ACHN (cell line): ENCODE measurements at regions not wholly inside any gene's neighbourhood (a gene's known extent, or its start where the extent isn't known, plus 50 kb on each side); places are given as distances from the start of the nearest gene placed in this dataset.
"Not testable (repeated sequence)": the region's sequence is repeated elsewhere in the genome, so short reads cannot be mapped to it uniquely, and the experiment has no call there.

ENCODE experiments used
- DNase-seq: peaks from one replicate; pipeline ENCODE4 v3.0.0-alpha.2; 2015
- in situ Hi-C: cut with HindIII; loops from 2 replicates; pipeline ENCODE4 v1.10.0; 2017; ENCODE audit warnings: low sequenced_read_pairs, low pct_ligation_motif_present, low pct_unique_long_range_greater_than_20kb

- DNase-seq: no peak
- in situ Hi-C loops: no loop called here
Measured at GRCh38 chr20:2203436-2203835, 92.4 kb upstream of the TGM3 start.

- in situ Hi-C loops: no loop called here
- DNase-seq: no peak
Measured at GRCh38 chr20:2204021-2204420, 91.8 kb upstream of the TGM3 start.

GRCh38 chr20:2206957-2207769, 88.6 kb upstream of the TGM3 start:
- peak; percentile 46 for DNase-seq
- in situ Hi-C loops: no loop called here

- DNase-seq: no peak
- in situ Hi-C loops: no loop called here
Measured at GRCh38 chr20:2207770-2208097, 88.1 kb upstream of the TGM3 start.

- no peak for DNase-seq
- in situ Hi-C loops: no loop called here
Measured at GRCh38 chr20:2208897-2209296, 86.9 kb upstream of the TGM3 start.

- in situ Hi-C loops: no loop called here
- no peak for DNase-seq
Measured at GRCh38 chr20:2210646-2211552, 84.9 kb upstream of the TGM3 start.

GRCh38 chr20:2212456-2213015, 83.3 kb upstream of the TGM3 start:
- DNase-seq: no peak
- in situ Hi-C loops: no loop called here

- in situ Hi-C loops: no loop called here
- no peak for DNase-seq
Measured at GRCh38 chr20:2213401-2213800, 82.4 kb upstream of the TGM3 start.

- in situ Hi-C loops: no loop called here
- no peak for DNase-seq
Measured at GRCh38 chr20:2217857-2218539, 77.8 kb upstream of the TGM3 start.

GRCh38 chr20:2219481-2220006, 76.3 kb upstream of the TGM3 start:
- in situ Hi-C loops: no loop called here

GRCh38 chr20:2220298-2220697, 75.5 kb upstream of the TGM3 start:
- no peak for DNase-seq
- in situ Hi-C loops: no loop called here

More at GRCh38 chr20:2219481-2220006, 76.3 kb upstream of the TGM3 start:
- no peak for DNase-seq

- DNase-seq: no peak
- in situ Hi-C loops: no loop called here
Measured at GRCh38 chr20:2221921-2222320, 73.9 kb upstream of the TGM3 start.

- in situ Hi-C loops: no loop called here
- no peak for DNase-seq
Measured at GRCh38 chr20:2223558-2224367, 72.0 kb upstream of the TGM3 start.

- no peak for DNase-seq
- in situ Hi-C loops: no loop called here
Measured at GRCh38 chr20:2224368-2224639, 71.5 kb upstream of the TGM3 start.

GRCh38 chr20:2227285-2227684, 68.5 kb upstream of the TGM3 start:
- in situ Hi-C loops, DNase-seq: not testable (repeated sequence)

GRCh38 chr20:2227861-2228260, 67.9 kb upstream of the TGM3 start:
- in situ Hi-C loops: no loop called here
- no peak for DNase-seq

- in situ Hi-C loops: no loop called here
Measured at GRCh38 chr20:2228926-2229325, 66.9 kb upstream of the TGM3 start.

More at GRCh38 chr20:2228926-2229325, 66.9 kb upstream of the TGM3 start:
- no peak for DNase-seq
